Calu3 (cell line): ENCODE measurements at regions not wholly inside any gene's neighbourhood (a gene's known extent, or its start where the extent isn't known, plus 50 kb on each side); places are given as distances from the start of the nearest gene placed in this dataset.

Experiments
- BruUV-seq: library from RNA; stranded (reverse); fragments of 400-500 nt; replicated peaks from 2 replicates; lab custom pipeline; 2021; lab: Mats Ljungman, UMichigan
- CTCF ChIA-PET: fragments of 300-600 bp; sonication (Branson Sonifier 250); formaldehyde crosslinking; loops from one replicate; lab custom pipeline; 2022; ENCODE audit warnings: antibody characterized with exemption; lab: Charles Lee
- DNase-seq: peaks from one replicate; pipeline ENCODE4 v3.0.0; 2022
- H3K27ac Mint-ChIP-seq: one replicate; pipeline ENCODE4 v1.8.0; 2022; ENCODE audit warnings: mixed read lengths; ENCODE audit not compliant: unreplicated experiment
- H3K27me3 Mint-ChIP-seq: one replicate; pipeline ENCODE4 v1.8.0; 2022; ENCODE audit warnings: mixed read lengths; ENCODE audit not compliant: unreplicated experiment
- H3K36me3 Mint-ChIP-seq: one replicate; pipeline ENCODE4 v1.8.0; 2022; ENCODE audit warnings: mild to moderate bottlenecking, moderate library complexity, mixed read lengths; ENCODE audit not compliant: insufficient read depth, unreplicated experiment
- H3K4me1 Mint-ChIP-seq: one replicate; pipeline ENCODE4 v1.8.0; 2022; ENCODE audit warnings: mild to moderate bottlenecking, low read depth, mixed read lengths; ENCODE audit not compliant: unreplicated experiment
- H3K4me3 Mint-ChIP-seq: one replicate; pipeline ENCODE4 v1.8.0; 2022; ENCODE audit warnings: mild to moderate bottlenecking, low read depth, moderate library complexity, mixed read lengths; ENCODE audit not compliant: unreplicated experiment
- H3K9me3 Mint-ChIP-seq: one replicate; pipeline ENCODE4 v1.8.0; 2022; ENCODE audit warnings: low read depth, mixed read lengths; ENCODE audit not compliant: unreplicated experiment
- CTCF ChIP-seq: fragments of 200-600 bp; IDR thresholded peaks from one replicate; pipeline ENCODE4 v1.8.0; 2022; ENCODE audit warnings: antibody characterized with exemption; ENCODE audit not compliant: unreplicated experiment
- intact Hi-C: fragments of 100-400 bp; cut with micrococcal nuclease; formaldehyde crosslinking; loops from one replicate; pipeline ENCODE4 v1.10.0; 2022; ENCODE audit not compliant: unreplicated experiment

DNA sequence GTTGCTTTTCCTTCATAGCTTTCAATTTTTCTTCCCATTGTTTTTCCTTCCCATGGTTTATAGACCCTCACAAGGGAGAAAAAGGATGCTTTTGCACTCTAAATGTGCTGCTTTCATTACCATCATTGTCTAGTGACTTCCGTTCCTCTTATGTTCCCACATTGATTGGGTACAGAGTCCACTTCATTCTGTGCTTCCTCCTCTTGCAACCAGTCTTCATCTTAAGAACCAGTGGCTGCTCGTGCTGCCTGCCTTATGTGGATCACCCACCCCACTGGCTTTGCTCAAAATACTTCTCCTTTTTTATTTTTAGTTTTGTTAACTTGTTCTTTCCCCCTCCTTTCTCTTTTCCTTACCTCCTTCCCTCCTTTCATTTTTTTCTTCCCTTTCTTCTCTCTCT lies 76.5 kb upstream of the BOD1L1 start:
- no peak for TF ChIP-seq CTCF
- Mint-ChIP-seq H3K4me3 (peak overlapping the region; percentile 2), H3K4me1 (peaks cover 32% of the 10 kb centered on the region), H3K9me3 (peaks cover 2% of the 10 kb centered on the region), H3K27ac (peak overlapping the region; percentile 85), H3K36me3 (peaks cover 26% of the 10 kb centered on the region), H3K27me3 (no peaks in the 10 kb centered on the region)
- no peak for DNase-seq
- CTCF ChIA-PET: no interaction called here
- intact Hi-C loops: loop anchor here (5.0 kb wide), 1 partner anchor 203 kb away; no protein-coding TSS in a partner anchor
- BruUV-seq: no TSS peak

DNA sequence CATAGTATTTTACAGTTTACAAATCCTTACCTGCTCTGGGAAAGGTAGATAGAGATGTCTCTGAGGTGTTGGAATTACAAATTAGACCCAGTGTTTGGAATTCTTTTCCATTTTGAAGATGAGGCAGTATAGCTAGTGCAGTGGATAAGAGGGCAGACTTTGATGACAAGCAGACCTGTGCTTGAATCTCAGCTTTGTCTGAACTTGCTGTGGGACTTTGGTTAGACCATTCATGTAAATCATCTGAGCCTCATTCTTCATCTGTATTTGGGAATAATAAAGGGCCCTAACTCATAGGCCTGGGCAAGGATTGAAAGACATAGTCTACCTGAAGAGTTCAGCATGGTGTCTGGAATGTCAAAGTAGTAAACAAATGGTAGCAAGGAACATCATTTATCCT lies 77.2 kb upstream of the BOD1L1 start:
- H3K4me1 Mint-ChIP-seq: peaks cover 31% of the 10 kb centered on the region

DNA sequence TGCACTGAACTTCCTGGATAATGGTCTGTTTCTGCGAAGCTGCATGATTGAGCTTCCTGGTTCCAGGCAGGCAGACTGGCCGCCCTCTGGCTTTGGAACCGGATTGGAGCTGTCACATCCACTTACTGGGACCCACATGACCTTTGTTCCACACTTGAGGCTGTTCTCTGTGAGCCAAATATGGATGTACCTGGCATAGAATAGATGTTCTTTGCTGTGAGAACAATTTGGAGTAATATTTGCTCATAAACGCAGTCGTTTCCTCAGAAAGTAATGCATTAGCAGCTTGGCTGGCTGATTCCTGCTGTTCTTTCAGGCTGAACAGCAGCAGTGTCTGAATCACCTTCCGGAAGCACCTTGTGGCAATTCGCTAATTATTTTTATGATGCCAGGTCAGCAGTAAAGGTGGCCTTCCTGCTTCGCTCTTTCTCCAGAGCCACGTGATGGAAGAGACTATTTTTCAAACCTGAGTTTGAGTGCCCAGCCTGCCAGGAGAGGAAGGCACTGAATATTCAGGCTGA lies 78.1 kb upstream of the BOD1L1 start:
- DNase-seq: peak; percentile 48
- Mint-ChIP-seq H3K27ac (peak overlapping the region; percentile 85), H3K9me3 (no peaks in the 10 kb centered on the region), H3K36me3 (peaks cover 26% of the 10 kb centered on the region), H3K27me3 (no peaks in the 10 kb centered on the region), H3K4me1 (peaks cover 22% of the 10 kb centered on the region), H3K4me3 (no peak overlapping the region)
- intact Hi-C loops: no loop called here
- no TSS peak for BruUV-seq
- no peak for TF ChIP-seq CTCF
- CTCF ChIA-PET: interaction anchor here (0.7 to 1.0 kb wide), 2 partner anchors 42 to 44 kb away, joined by 3 read pairs; no protein-coding TSS in a partner anchor

More for the DNA sequence above, 77.2 kb upstream of the BOD1L1 start:
- Mint-ChIP-seq H3K4me3 (no peak overlapping the region), H3K27ac (peak overlapping the region; percentile 85), H3K36me3 (peaks cover 26% of the 10 kb centered on the region), H3K9me3 (peaks cover 2% of the 10 kb centered on the region), H3K27me3 (no peaks in the 10 kb centered on the region)
- BruUV-seq: no TSS peak
- CTCF ChIA-PET: no interaction called here
- TF ChIP-seq CTCF: no peak
- DNase-seq: no peak
- intact Hi-C loops: loop anchor here (5.0 kb wide), 1 partner anchor 203 kb away; no protein-coding TSS in a partner anchor

DNA sequence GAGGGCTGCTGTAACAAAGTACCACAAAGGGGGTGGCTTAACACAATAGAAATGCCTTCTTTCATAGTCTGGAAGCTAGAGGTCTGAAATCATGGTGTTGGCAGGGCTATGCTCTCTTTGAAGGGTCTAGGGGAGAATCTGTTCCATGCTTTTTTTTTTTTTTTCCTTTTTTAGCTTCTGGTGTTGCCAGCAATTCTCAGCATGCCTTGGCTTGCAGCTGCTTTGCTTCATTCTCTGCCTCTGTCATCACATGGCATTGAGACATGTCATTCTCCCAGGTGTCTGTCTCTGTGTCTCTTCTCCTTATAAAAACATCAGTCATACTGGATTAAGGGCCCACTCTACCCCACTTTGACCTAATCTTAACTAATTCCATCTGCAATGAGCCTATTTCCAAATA lies 78.6 kb upstream of the BOD1L1 start:
- no peaks in the 10 kb centered on the region for H3K27me3 Mint-ChIP-seq
- no TSS peak for BruUV-seq
- DNase-seq: no peak
- CTCF ChIA-PET: interaction anchor here (1.0 kb wide), 1 partner anchor 44 kb away, joined by 3 read pairs; no protein-coding TSS in a partner anchor
- no peak overlapping the region for H3K4me3 Mint-ChIP-seq
- TF ChIP-seq CTCF: no peak
- intact Hi-C loops: no loop called here
- no peaks in the 10 kb centered on the region for H3K9me3 Mint-ChIP-seq
- peak overlapping the region; percentile 85 for H3K27ac Mint-ChIP-seq
- peaks cover 17% of the 10 kb centered on the region for H3K4me1 Mint-ChIP-seq
- peaks cover 26% of the 10 kb centered on the region for H3K36me3 Mint-ChIP-seq
